ENCODE measurements at regions not wholly inside any gene's neighbourhood (a gene's known extent, or its start where the extent isn't known, plus 50 kb on each side); places are given as distances from the start of the nearest gene placed in this dataset.

GRCh38 chr12:28601570-28602058 lies 411.4 kb downstream of the CCDC91 start:
- no peak for DNase-seq

DNA sequence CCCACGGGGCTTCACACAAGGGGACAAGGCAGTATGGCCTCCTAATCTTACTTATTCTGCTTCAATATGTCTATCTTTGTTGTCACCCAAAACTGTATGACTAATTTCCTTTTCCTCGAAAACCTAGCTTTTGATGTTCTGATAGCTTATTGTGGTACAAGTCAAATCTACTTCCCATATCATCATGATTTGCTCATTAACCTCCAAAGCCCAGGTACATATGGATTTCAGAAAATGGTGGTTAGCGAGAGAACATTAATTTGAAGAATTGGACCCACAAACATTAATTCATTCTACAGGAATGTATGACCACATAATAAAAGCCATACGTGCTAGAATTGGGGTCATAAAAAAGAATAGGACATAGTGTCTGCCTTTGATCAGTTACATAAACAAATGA lies 412.5 kb downstream of the CCDC91 start:
- DNase-seq: no peak

- no peak for DNase-seq
These were observed 413.0 kb downstream of the CCDC91 start for GRCh38 chr12:28603239-28603638.

- DNase-seq: no peak
These were observed 413.5 kb downstream of the CCDC91 start for GRCh38 chr12:28603801-28604200.

DNA sequence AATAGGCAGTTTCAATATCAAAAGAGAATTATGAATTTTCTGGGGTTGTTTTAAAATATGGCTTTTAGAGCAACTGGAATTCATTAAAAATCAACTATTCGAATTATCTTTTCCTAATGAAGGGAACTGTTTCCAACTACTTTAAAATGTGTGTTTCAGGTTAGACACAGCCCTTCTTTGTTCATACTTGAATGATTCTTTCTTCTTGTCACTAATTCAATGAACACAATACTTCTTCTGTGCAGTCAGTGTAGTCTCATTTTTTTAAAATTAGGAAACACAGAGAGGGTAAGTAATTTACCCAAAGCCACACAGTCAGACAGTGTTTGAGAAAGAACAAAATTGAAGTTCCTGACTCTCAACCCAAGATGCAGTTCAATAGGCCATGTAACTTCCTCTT lies 414.0 kb downstream of the CCDC91 start:
- no peak for DNase-seq

DNA sequence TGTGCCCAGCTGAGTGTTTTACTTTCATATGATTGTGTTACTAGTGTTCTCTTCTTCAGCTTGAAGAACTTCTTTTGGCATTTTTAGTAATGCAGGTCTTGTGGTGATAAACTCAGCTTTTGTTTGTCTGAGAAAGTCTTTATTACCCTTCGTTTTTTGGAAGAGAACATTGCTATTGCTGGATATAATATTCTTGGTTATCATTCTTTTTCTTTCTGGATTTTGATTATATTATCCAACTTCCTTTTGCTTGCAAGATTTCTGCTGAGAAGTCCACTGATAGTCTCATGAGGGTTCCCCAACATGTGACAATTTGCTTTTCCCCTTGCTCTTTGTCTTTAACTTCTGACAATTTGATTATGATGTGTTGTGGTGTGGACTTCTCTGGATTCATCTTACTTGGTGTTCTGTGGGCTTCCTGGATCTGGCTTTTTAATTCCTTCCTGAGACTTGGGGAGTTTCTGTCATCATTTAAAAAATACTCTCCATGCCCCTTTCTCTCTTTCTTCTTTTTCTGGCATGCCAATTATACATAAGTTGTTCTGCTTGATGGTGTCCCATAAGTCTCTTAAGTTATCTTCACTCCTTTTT lies 416.8 kb downstream of the CCDC91 start:
- no peak for DNase-seq

DNA sequence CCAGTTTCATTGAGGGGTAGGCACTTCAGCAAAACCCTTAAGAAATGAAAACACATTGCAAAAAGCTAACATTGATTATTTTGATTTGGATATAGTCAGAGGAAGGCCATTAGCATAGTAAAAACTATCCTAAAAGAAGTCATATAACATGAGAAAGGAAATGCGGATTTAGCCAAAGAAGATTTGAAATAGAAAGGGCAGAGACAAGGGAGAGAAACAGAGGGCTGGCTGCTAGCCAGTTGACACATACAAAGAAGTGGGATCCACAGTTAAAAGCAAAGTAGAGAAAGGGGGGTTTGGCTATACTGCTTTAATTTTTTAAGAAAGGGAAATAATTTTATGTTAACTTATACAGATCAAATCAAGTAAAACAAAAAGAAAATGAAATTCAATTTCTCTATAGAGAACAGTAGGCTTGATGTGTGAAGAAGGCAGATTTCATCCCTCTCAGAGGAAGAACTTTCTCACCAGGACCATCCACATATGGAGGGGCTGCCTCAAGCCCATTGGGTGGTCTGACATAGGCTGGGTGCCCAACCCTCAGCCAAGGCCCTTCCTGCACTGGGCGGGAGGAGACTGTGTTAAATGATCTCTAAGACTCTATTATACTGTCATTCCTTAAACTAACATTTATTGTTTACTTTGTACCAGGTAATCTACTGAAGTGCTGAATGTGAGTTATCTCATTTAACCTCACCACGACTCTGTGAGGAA lies 420.3 kb downstream of the CCDC91 start:
- DNase-seq: no peak

DNA sequence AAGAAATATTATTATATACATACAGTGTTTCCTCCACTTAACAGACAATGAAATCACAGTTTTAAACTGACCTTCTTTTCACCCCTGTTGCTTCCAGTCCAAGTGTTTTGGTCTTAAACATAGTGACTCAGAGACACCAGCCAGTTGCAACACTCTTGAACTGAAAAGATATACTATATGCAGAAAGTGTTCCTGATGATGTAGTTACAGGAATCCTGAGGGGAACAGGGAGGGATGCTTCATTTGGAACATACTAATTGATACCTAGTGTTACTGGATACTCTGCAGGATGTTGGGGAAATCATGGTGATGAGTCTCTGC lies 420.8 kb downstream of the CCDC91 start:
- no peak for DNase-seq

GRCh38 chr12:28611449-28611848 lies 421.2 kb downstream of the CCDC91 start:
- DNase-seq: no peak

DNA sequence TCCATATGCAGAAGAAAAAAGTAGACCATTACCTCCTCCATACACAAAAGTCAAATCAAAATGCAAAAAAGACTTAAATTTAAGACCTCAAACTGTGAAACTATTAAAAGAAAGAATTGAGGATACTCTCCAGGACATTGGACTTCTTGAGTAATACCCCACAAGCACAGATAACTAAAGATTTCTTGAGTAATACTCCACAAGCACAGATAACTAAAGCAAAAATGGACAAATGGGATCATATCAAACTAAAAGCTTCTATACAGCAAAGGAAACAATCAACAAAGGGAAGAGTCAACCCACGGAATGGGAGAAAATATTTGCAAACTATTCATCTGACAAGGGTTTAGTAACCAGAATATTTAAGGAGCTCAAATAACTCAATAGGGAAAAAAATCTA lies 427.9 kb downstream of the CCDC91 start:
- DNase-seq: no peak

DNA sequence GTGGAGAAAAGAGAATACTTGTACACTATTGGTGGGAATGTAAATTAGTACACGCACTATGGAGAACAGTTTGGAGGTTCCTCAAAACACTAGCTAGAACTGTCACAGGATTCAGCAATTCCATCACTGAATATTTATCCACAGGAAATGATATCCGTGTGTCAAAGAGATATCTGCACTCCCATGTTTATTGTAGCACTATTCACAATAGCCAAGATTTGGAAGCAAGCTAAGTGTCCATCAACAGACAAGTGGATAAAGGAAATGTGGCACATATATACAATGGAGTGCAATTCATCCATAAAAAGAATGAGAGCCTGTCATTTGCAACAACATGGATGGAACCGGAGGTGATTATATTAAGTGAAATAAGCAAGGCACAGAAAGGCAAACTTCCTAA lies 428.5 kb downstream of the CCDC91 start:
- no peak for DNase-seq

- no peak for DNase-seq
These were observed 430.0 kb downstream of the CCDC91 start for GRCh38 chr12:28620281-28620680.

GRCh38 chr12:28622406-28622805 lies 432.1 kb downstream of the CCDC91 start:
- no peak for DNase-seq

GRCh38 chr12:28626504-28626903 lies 436.2 kb downstream of the CCDC91 start:
- DNase-seq: no peak

DNA sequence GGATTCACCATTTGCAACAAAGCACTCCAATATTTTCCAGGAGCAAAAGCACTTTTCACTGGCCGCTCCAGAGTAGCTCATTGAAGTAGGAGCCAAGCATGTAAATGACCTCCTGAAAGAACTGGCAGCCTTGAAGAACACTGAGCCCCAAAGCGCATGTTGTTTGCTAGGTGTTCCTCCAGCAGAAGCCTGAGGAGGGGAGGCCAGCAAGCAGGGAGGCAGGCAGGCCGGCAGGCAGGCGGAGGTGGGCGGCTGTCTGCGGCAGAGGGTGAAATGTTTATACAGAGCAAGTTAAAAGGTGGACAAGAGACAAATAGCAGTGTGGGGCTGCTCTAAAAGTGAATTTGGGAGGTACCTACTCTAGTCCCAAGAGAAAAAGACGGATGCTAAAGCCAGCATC lies 439.4 kb downstream of the CCDC91 start:
- no peak for DNase-seq

DNA sequence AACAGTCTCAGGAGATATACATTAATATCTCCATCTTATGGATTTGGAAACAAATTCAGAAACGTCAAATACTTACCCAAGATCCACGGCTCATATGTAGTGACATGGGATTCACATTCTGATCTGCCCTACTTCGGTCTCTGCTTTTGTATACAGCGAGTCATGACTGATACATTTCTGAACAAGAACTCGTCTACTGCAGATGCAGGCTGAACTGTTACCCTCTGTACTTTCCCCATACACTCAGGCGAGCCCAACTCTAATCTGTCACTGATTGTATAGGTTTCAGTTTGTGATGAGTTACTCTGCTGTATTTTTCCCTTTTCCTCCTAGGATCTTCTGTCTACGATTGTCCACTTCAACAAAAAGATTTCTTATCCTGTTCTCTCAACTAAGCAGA lies 441.6 kb downstream of the CCDC91 start:
- DNase-seq: no peak

- DNase-seq: no peak
These were observed 450.3 kb downstream of the CCDC91 start for GRCh38 chr12:28640519-28640918.

- no peak for DNase-seq
These were observed 455.2 kb downstream of the CCDC91 start for GRCh38 chr12:28645436-28645835.

- DNase-seq: no peak
These were observed 455.6 kb downstream of the CCDC91 start for GRCh38 chr12:28645891-28646290.

- DNase-seq: peak; percentile 22 to 36
These were observed 460.6 kb downstream of the CCDC91 start for GRCh38 chr12:28650906-28651305.

DNA sequence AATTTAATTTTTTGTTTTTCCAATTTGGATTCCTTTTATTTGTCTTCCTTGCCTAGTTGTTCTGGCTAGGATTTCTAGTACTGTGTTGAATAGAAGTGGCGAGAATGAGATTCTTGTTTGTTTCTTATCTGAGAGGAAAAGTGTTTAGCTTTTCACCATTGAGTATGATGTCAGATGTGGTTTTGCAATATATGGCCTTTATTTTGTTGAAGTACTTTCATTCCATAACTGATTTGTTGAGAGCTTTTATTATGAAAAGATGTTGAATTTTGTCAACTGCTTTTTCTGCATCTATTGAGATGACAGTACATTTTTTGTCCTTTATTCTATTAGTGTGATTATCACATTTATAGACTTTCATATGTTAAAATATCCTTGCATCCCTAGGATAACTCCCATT lies 462.0 kb downstream of the CCDC91 start:
- no peak for DNase-seq

GRCh38 chr12:28681980-28682379 lies 467.1 kb upstream of the FAR2 start:
- DNase-seq: no peak

- no peak for DNase-seq
These were observed 465.7 kb upstream of the FAR2 start for GRCh38 chr12:28683366-28683765.

- no peak for DNase-seq
These were observed 459.5 kb upstream of the FAR2 start for GRCh38 chr12:28689398-28690175.

All from NCI-H1930 (cell line).